ENCODE measurements at regions not wholly inside any gene's neighbourhood (a gene's known extent, or its start where the extent isn't known, plus 50 kb on each side); places are given as distances from the start of the nearest gene placed in this dataset.
A peak's percentile ranks its signal among the peaks of the same experiment; 100 is the strongest.

GRCh38 chr7:377080-378040 lies 87.4 kb downstream of the FOXL3 start:
- Histone ChIP-seq H3K36me3 (no peaks in the 10 kb centered on the region), H3K4me3 (no peak overlapping the region), H3K27me3 (no peaks in the 10 kb centered on the region), H3K9me3 (no peaks in the 10 kb centered on the region), H3K4me1 (peaks cover 0 to 30% (median 12%) of the 10 kb centered on the region in 4 donors), H3K27ac (no peak overlapping the region)
- no peak for TF ChIP-seq CTCF (IDR thresholded peaks at IDR 0.05)
- peak in 2 of 3 donors; percentile 45 for DNase-seq

DNA sequence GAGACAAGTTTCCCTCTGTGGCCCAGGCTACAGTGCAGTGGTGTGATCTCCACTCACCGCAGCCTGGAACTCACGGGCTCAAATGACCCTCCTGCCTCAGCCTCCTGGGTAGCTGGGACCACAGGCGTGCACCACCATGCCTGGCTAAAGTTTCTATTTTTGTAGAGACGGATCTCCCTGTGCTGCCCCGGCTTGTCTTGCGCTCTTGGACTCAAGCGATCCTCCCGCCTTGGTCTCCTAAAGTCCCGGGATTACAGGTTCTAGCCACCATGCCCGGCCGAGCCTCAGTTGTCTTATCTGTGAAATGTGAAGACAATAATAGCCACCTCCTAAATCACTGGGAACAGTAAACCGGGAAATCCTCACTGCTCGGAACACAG lies 88.1 kb downstream of the FOXL3 start:
- Histone ChIP-seq H3K27me3 (no peaks in the 10 kb centered on the region), H3K9me3 (no peaks in the 10 kb centered on the region), H3K4me1 (peaks cover 0 to 24% (median 10%) of the 10 kb centered on the region in 4 donors), H3K36me3 (no peaks in the 10 kb centered on the region), H3K27ac (no peak overlapping the region), H3K4me3 (no peak overlapping the region)
- DNase-seq, result peak in 1 of 3 donors; percentile 38
- TF ChIP-seq POLR2A (IDR thresholded peaks at IDR 0.05) (no peak), CTCF (IDR thresholded peaks at IDR 0.05) (no peak)

DNA sequence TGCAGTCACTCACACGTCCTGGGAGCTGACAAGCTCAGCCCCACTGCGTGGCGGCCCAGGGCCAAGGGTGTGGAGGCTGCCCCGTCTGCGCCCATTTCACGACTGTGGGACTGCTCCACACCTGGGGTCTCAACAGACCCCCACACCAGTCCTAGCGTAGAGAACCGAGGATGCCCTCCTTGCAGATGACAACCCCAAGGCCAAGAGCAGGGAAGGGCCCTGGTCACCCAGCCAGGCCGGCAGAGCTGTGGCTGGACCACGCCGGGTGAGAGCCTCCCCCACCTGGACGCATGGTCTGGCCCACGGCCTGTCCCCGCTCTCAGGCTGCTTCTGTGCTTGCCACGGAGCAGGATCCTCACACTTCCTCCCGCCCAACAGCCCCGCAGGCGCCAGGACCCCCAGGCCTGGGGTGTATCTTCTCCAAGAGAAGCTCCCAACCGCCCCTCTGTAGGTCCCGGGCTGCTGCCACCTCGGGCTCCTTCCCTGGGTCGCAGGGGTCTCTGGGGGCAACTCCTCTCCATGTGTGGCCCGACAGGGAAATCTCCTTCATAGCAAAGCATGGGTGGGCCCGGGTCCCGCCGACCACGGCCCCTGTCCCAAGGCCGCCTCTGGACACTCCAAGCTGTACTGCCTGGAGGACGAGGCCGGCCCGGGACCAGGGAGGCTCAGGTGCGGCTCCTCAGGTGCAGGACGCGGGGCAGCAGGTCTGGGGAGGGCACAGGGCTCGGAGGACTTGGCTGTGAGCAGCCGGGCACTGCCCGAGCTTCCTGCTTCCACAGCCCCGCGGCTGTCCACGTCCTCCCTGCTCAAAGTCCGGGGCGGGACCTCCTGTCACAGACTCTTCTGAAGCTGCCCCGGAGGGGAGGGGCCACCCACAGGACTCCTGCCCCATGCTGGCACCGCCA lies 88.8 kb downstream of the FOXL3 start:
- H3K27ac ChIP-seq, result peak overlapping the region in 1 of 4 donors; percentile 12
- H3K4me1 ChIP-seq, result peaks cover 0 to 17% (median 7%) of the 10 kb centered on the region in 4 donors
- no peaks in the 10 kb centered on the region for H3K27me3 ChIP-seq
- H3K9me3 ChIP-seq, result no peaks in the 10 kb centered on the region
- H3K4me3 ChIP-seq, result peak overlapping the region; percentile 12 to 50 (median 38)
- TF ChIP-seq POLR2A (IDR thresholded peaks at IDR 0.05) (peak; percentile 37 to 54), CTCF (IDR thresholded peaks at IDR 0.05) (no peak)
- no peaks in the 10 kb centered on the region for H3K36me3 ChIP-seq
- DNase-seq, result peak in 2 of 3 donors; percentile 85 to 87

GRCh38 chr7:379456-380138 lies 89.6 kb downstream of the FOXL3 start:
- Histone ChIP-seq H3K27me3 (no peaks in the 10 kb centered on the region), H3K36me3 (no peaks in the 10 kb centered on the region), H3K4me1 (peaks cover 0 to 16% (median 7%) of the 10 kb centered on the region in 4 donors), H3K4me3 (peak overlapping the region; percentile 12 to 50 (median 38)), H3K27ac (peak overlapping the region in 1 of 4 donors; percentile 12), H3K9me3 (no peaks in the 10 kb centered on the region)
- peak in 1 of 3 donors; percentile 51 for DNase-seq
- peak in 1 of 2 donors; percentile 6 for TF ChIP-seq POLR2A (IDR thresholded peaks at IDR 0.05)
- no peak for TF ChIP-seq CTCF (IDR thresholded peaks at IDR 0.05)

- Histone ChIP-seq H3K9me3 (no peaks in the 10 kb centered on the region), H3K27me3 (no peaks in the 10 kb centered on the region), H3K4me3 (peak overlapping the region; percentile 12 to 50 (median 38)), H3K4me1 (peaks cover 0 to 16% (median 7%) of the 10 kb centered on the region in 4 donors), H3K27ac (no peak overlapping the region), H3K36me3 (no peaks in the 10 kb centered on the region)
- no peak for TF ChIP-seq POLR2A (IDR thresholded peaks at IDR 0.05)
- TF ChIP-seq CTCF (IDR thresholded peaks at IDR 0.05), result no peak
- DNase-seq, result peak in 1 of 3 donors; percentile 47
Observed at GRCh38 chr7:380139-380485, 90.1 kb downstream of the FOXL3 start.
